Cardiac muscle cell (in vitro differentiated cells and primary cell): ENCODE measurements at regions not wholly inside any gene's neighbourhood (a gene's known extent, or its start where the extent isn't known, plus 50 kb on each side); places are given as distances from the start of the nearest gene placed in this dataset.

Experiments
- DNase-seq, 2 donors: peaks; one replicate each; pipeline versions ENCODE4 v3.0.0 to v3.0.0-alpha.2; 2010 to 2017; ENCODE audit warnings: low read depth in 1 of 2, low spot score in 1 of 2
- H3K27ac ChIP-seq: fragments of 200-600 bp; sonication (generic); 2 replicates; pipeline ENCODE4 v1.5.1; 2016
- H3K27me3 ChIP-seq: fragments of 200-600 bp; sonication (generic); 2 replicates; pipeline ENCODE4 v1.6.0; 2016; ENCODE audit warnings: control low read depth
- H3K36me3 ChIP-seq: fragments of 200-600 bp; sonication (generic); 2 replicates; pipeline ENCODE4 v1.5.1; 2016; ENCODE audit warnings: control low read depth
- H3K4me1 ChIP-seq: fragments of 200-600 bp; sonication (generic); 2 replicates; pipeline ENCODE4 v1.8.1; 2017; ENCODE audit warnings: low read depth, mild to moderate bottlenecking, mixed run types
- H3K4me3 ChIP-seq: fragments of 200-600 bp; sonication (generic); 2 replicates; pipeline ENCODE4 v1.5.1; 2016; ENCODE audit warnings: mild to moderate bottlenecking
- H3K9me3 ChIP-seq: fragments of 200-600 bp; sonication (generic); 2 replicates; pipeline ENCODE4 v1.5.1; 2017; ENCODE audit warnings: low read depth, mild to moderate bottlenecking, control low read depth
- CTCF ChIP-seq: IDR thresholded peaks from 2 replicates; pipeline ENCODE4 v1.5.1; 2012; ENCODE audit warnings: low read depth, mild to moderate bottlenecking, low read length

GRCh38 chr4:132859929-132860328 is 289.2 kb upstream of the PCDH10 start:
- TF ChIP-seq CTCF: no peak
- Histone ChIP-seq H3K4me3 (no peak overlapping the region), H3K9me3 (no peaks in the 10 kb centered on the region), H3K27ac (no peak overlapping the region), H3K36me3 (no peaks in the 10 kb centered on the region), H3K27me3 (no peaks in the 10 kb centered on the region), H3K4me1 (no peaks in the 10 kb centered on the region)
- DNase-seq: no peak

GRCh38 chr4:132860976-132861375 is 288.1 kb upstream of the PCDH10 start:
- H3K27ac ChIP-seq: no peak overlapping the region
- no peaks in the 10 kb centered on the region for H3K27me3 ChIP-seq
- no peaks in the 10 kb centered on the region for H3K4me1 ChIP-seq
- no peaks in the 10 kb centered on the region for H3K36me3 ChIP-seq
- no peak overlapping the region for H3K4me3 ChIP-seq
- DNase-seq: no peak
- TF ChIP-seq CTCF: no peak
- no peaks in the 10 kb centered on the region for H3K9me3 ChIP-seq

- TF ChIP-seq CTCF: no peak
- no peaks in the 10 kb centered on the region for H3K36me3 ChIP-seq
Observed at GRCh38 chr4:132863619-132864018, 285.5 kb upstream of the PCDH10 start.

GRCh38 chr4:132865458-132865857 is 283.6 kb upstream of the PCDH10 start:
- Histone ChIP-seq H3K36me3 (no peaks in the 10 kb centered on the region), H3K27ac (no peak overlapping the region), H3K4me3 (no peak overlapping the region), H3K4me1 (no peaks in the 10 kb centered on the region), H3K9me3 (no peaks in the 10 kb centered on the region), H3K27me3 (no peaks in the 10 kb centered on the region)
- DNase-seq: no peak
- no peak for TF ChIP-seq CTCF

More at GRCh38 chr4:132863619-132864018, 285.5 kb upstream of the PCDH10 start:
- H3K27me3 ChIP-seq: no peaks in the 10 kb centered on the region
- H3K9me3 ChIP-seq: no peaks in the 10 kb centered on the region
- DNase-seq: no peak
- no peak overlapping the region for H3K4me3 ChIP-seq
- no peak overlapping the region for H3K27ac ChIP-seq
- H3K4me1 ChIP-seq: no peaks in the 10 kb centered on the region

GRCh38 chr4:132865922-132866321 is 283.2 kb upstream of the PCDH10 start:
- Histone ChIP-seq H3K4me1 (no peaks in the 10 kb centered on the region), H3K9me3 (no peaks in the 10 kb centered on the region), H3K27me3 (no peaks in the 10 kb centered on the region), H3K27ac (no peak overlapping the region), H3K36me3 (no peaks in the 10 kb centered on the region), H3K4me3 (no peak overlapping the region)
- TF ChIP-seq CTCF: no peak
- no peak for DNase-seq

- no peak for DNase-seq
- H3K27me3 ChIP-seq: no peaks in the 10 kb centered on the region
- TF ChIP-seq CTCF: no peak
- H3K4me1 ChIP-seq: no peaks in the 10 kb centered on the region
- H3K4me3 ChIP-seq: no peak overlapping the region
- no peaks in the 10 kb centered on the region for H3K36me3 ChIP-seq
- H3K27ac ChIP-seq: no peak overlapping the region
- H3K9me3 ChIP-seq: no peaks in the 10 kb centered on the region
Observed at GRCh38 chr4:132866616-132867015, 282.5 kb upstream of the PCDH10 start.
